HepG2 (cell line): ENCODE measurements at regions not wholly inside any gene's neighbourhood (a gene's known extent, or its start where the extent isn't known, plus 50 kb on each side); places are given as distances from the start of the nearest gene placed in this dataset.

Experiments
- ATAC-seq: fragments of 200-7000 bp; cut with Tn5 transposase; 3 replicates; pipeline ENCODE4 v1.9.1; 2020; ENCODE audit warnings: mild to moderate bottlenecking, moderate library complexity
- BruUV-seq: library from RNA; stranded (reverse); fragments of 400-500 nt; replicated peaks from 2 replicates; lab custom pipeline; 2021; lab: Mats Ljungman, UMichigan
- CTCF ChIA-PET: fragments of 300-600 bp; formaldehyde crosslinking; extraction: SDS; loops from one replicate; lab custom pipeline; 2021; ENCODE audit warnings: low total read pairs, inconsistent platforms, low intra/inter-chr PET ratio; lab: Yijun Ruan, JAX
- POLR2A ChIA-PET: fragments of 350-600 bp; sonication (Branson Sonifier 250); formaldehyde crosslinking; loops from one replicate; lab custom pipeline; 2020; ENCODE audit warnings: antibody characterized with exemption, inconsistent platforms; lab: Yijun Ruan, JAX
- DNase-seq: peaks from one replicate; pipeline ENCODE4 v3.0.0-alpha.2; 2015; ENCODE audit warnings: low spot score
- FAIRE-seq: peaks from 3 replicates; lab custom pipeline; 2011; peaks lifted over from hg19 to GRCh38; lab: Jason Lieb, UNC
- H2AFZ ChIP-seq: one replicate; pipeline ENCODE4 v1.6.1; 2011; ENCODE audit warnings: low read length, inconsistent platforms
- H3K27ac ChIP-seq: fragments of 300-600 bp; 3 replicates; pipeline ENCODE4 v1.8.0; 2011; ENCODE audit warnings: mixed run types, mild to moderate bottlenecking, mixed read lengths, low read length, inconsistent platforms; ENCODE audit not compliant: insufficient read depth; ENCODE audit errors: extremely low read length
- H3K27me3 ChIP-seq, 2 experiments: fragments of 200-600 bp in 1 of 2; 2 replicates in 1 of 2; 3 replicates in 1 of 2; pipeline versions ENCODE4 v1.6.0 to v1.8.0; 2011; ENCODE audit warnings: low read length in 2 of 2, mild to moderate bottlenecking in 2 of 2, moderate library complexity in 2 of 2, inconsistent platforms in 1 of 2; ENCODE audit not compliant: insufficient read depth in 2 of 2, control insufficient read depth in 1 of 2
- H3K36me3 ChIP-seq, 2 experiments: fragments of 200-600 bp in 1 of 2; replicated peaks in 1 of 2; 2 replicates in 1 of 2; 3 replicates in 1 of 2; pipeline versions ENCODE4 v1.5.1 to v1.8.0; 2011; ENCODE audit warnings: low read length in 2 of 2, inconsistent platforms in 1 of 2; ENCODE audit not compliant: insufficient read depth in 2 of 2, control insufficient read depth in 1 of 2
- H3K4me1 ChIP-seq: 2 replicates; pipeline ENCODE4 v1.5.1; 2012; ENCODE audit warnings: low read length, inconsistent platforms; ENCODE audit not compliant: insufficient read depth
- H3K4me2 ChIP-seq: 2 replicates; pipeline ENCODE4 v1.6.0; 2011; ENCODE audit warnings: low read depth, low read length, inconsistent platforms
- H3K4me3 ChIP-seq, 3 experiments: fragments of 200-600 bp in 1 of 3; sonication (generic), shearing (Covaris generic) in 1 of 3; replicated peaks in 1 of 3; 2 replicates each; pipeline ENCODE4 v1.5.1; 2011 to 2016; ENCODE audit warnings: low read length in 3 of 3, inconsistent platforms in 2 of 3, low read depth in 2 of 3, mild to moderate bottlenecking in 2 of 3, control low read depth in 1 of 3, mixed read lengths in 1 of 3; ENCODE audit not compliant: insufficient read depth in 1 of 3
- H3K79me2 ChIP-seq: one replicate; pipeline ENCODE4 v1.6.1; 2011; ENCODE audit warnings: low read length, inconsistent platforms; ENCODE audit not compliant: insufficient read depth
- H3K9ac ChIP-seq: 2 replicates; pipeline ENCODE4 v1.6.0; 2011; ENCODE audit warnings: mild to moderate bottlenecking, low read depth, low read length, inconsistent platforms; ENCODE audit not compliant: insufficient read depth
- H3K9me3 ChIP-seq: 2 replicates; pipeline ENCODE4 v1.5.1; 2012; ENCODE audit warnings: mild to moderate bottlenecking, low read length
- H4K20me1 ChIP-seq: 2 replicates; pipeline ENCODE4 v1.6.0; 2011; ENCODE audit warnings: inconsistent platforms, mild to moderate bottlenecking, low read length, moderate library complexity; ENCODE audit not compliant: insufficient read depth
- ATAD3A ChIP-seq: sonication (generic); formaldehyde crosslinking; IDR thresholded peaks from 2 replicates; pipeline ENCODE4 v1.4.0; 2020; ENCODE audit warnings: missing genetic modification reagents
- BRD4 ChIP-seq: sonication (generic); formaldehyde crosslinking; IDR thresholded peaks from 2 replicates; pipeline ENCODE4 v1.4.0; 2020; ENCODE audit warnings: missing genetic modification reagents
- ELF1 ChIP-seq: sonication (generic); formaldehyde crosslinking; IDR thresholded peaks from 2 replicates; pipeline ENCODE4 v1.4.0; 2020; ENCODE audit warnings: missing genetic modification reagents
- ETV5 ChIP-seq: IDR thresholded peaks from 2 replicates; pipeline ENCODE4 v1.6.1; 2018; ENCODE audit warnings: missing biosample characterization, missing genetic modification reagents, inconsistent platforms, borderline replicate concordance
- FOSL2 ChIP-seq: sonication (generic); formaldehyde crosslinking; IDR thresholded peaks from 2 replicates; pipeline ENCODE4 v1.4.0; 2020; ENCODE audit warnings: missing genetic modification reagents
- FOXK1 ChIP-seq: sonication (generic); formaldehyde crosslinking; IDR thresholded peaks from 2 replicates; pipeline ENCODE4 v1.4.0; 2020; ENCODE audit warnings: low read depth, missing genetic modification reagents, borderline replicate concordance
- ISL2 ChIP-seq: sonication (generic); formaldehyde crosslinking; IDR thresholded peaks from 2 replicates; pipeline ENCODE4 v1.5.0; 2020; ENCODE audit warnings: missing genetic modification reagents
- TARDBP ChIP-seq: sonication (generic); formaldehyde crosslinking; IDR thresholded peaks from 2 replicates; pipeline ENCODE4 v1.8.0; 2022; ENCODE audit warnings: mild to moderate bottlenecking, missing genetic modification reagents
- ZFP36L1 ChIP-seq: sonication (generic); formaldehyde crosslinking; IDR thresholded peaks from 2 replicates; pipeline ENCODE4 v1.8.0; 2022; ENCODE audit warnings: mild to moderate bottlenecking, missing genetic modification reagents, moderate library complexity
- ZKSCAN8 ChIP-seq: IDR thresholded peaks from 2 replicates; pipeline ENCODE4 v1.6.1; 2016; ENCODE audit warnings: borderline replicate concordance, missing genetic modification reagents, missing compliant biosample characterization
- ZNF292 ChIP-seq: sonication (generic); formaldehyde crosslinking; IDR thresholded peaks from 2 replicates; pipeline ENCODE4 v1.8.1; 2022; ENCODE audit warnings: mild to moderate bottlenecking, low read depth, missing genetic modification reagents, borderline replicate concordance
- ZNF350 ChIP-seq: sonication (generic); formaldehyde crosslinking; IDR thresholded peaks from 2 replicates; pipeline ENCODE4 v1.4.0; 2020; ENCODE audit warnings: mild to moderate bottlenecking, low read depth, missing genetic modification reagents, borderline replicate concordance
- ZNF362 ChIP-seq: sonication (generic); formaldehyde crosslinking; IDR thresholded peaks from 2 replicates; pipeline ENCODE4 v1.4.0; 2020; ENCODE audit warnings: missing genetic modification reagents, mild to moderate bottlenecking, borderline replicate concordance
- ZNF441 ChIP-seq: sonication (generic); formaldehyde crosslinking; IDR thresholded peaks from 2 replicates; pipeline ENCODE4 v1.7.0; 2021; ENCODE audit warnings: missing genetic modification reagents, borderline replicate concordance
- ZNF652 ChIP-seq: IDR thresholded peaks from 2 replicates; pipeline ENCODE4 v1.6.1; 2016; ENCODE audit warnings: low read depth, borderline replicate concordance
- ZNF782 ChIP-seq: sonication (generic); formaldehyde crosslinking; IDR thresholded peaks from 2 replicates; pipeline ENCODE4 v1.4.0; 2020; ENCODE audit warnings: missing genetic modification reagents, mild to moderate bottlenecking, borderline replicate concordance
- in situ Hi-C: cut with HindIII; loops from 2 replicates; pipeline ENCODE4 v1.10.0; 2017; ENCODE audit warnings: low pct_unique_long_range_greater_than_20kb; ENCODE audit not compliant: extremely low pct_ligation_motif_present
- intact Hi-C: fragments of 100-400 bp; cut with micrococcal nuclease; formaldehyde crosslinking; loops from one replicate; pipeline ENCODE4 v1.10.0; 2022; ENCODE audit not compliant: unreplicated experiment
- TF ChIP-seq, protein P1 (sequence below): sonication (generic); formaldehyde crosslinking; IDR thresholded peaks from 2 replicates; pipeline ENCODE4 v1.5.0; 2020; ENCODE audit warnings: missing genetic modification reagents

DNA sequence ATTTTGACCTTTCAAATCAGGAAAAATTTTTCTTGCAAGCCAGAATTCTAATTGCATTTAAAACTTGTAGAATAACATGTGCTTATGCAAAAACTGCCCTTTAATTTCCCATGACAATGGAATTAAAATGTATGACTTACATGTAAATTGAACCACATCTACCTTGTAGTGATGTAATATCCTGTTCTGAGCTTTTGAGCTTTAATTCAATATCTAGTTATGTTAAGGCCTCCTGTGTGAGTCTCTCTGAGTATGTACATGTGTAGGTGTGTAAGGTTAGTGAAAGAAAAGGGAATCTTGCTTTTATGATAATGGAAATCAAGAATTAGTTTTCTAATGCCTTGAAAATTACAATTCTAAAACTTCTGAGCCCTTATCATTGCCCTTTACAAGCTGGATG is 344.8 kb upstream of the AKR1E2 start:
- Histone ChIP-seq H2AFZ (no peak overlapping the region), H3K27me3 (no peaks in the 10 kb centered on the region), H4K20me1 (no peaks in the 10 kb centered on the region), H3K4me2 (no peak overlapping the region)
- CTCF ChIA-PET: no interaction called here
- TF ChIP-seq ETV5 (CRISPR knock-in tag) (no peak), FOSL2 (CRISPR knock-in tag) (no peak), ZNF652 (no peak), BRD4 (CRISPR knock-in tag) (no peak), ISL2 (CRISPR knock-in tag) (no peak), ZNF441 (CRISPR knock-in tag) (no peak), ZFP36L1 (CRISPR knock-in tag) (no peak), ZKSCAN8 (no peak), TARDBP (CRISPR knock-in tag) (no peak), ELF1 (CRISPR knock-in tag) (no peak), ZNF362 (CRISPR knock-in tag) (no peak), FOXK1 (CRISPR knock-in tag) (no peak), ZNF350 (CRISPR knock-in tag) (no peak), ATAD3A (no peak), ZNF292 (no peak), ZNF782 (CRISPR knock-in tag) (no peak)
- TF ChIP-seq, protein P1, sequence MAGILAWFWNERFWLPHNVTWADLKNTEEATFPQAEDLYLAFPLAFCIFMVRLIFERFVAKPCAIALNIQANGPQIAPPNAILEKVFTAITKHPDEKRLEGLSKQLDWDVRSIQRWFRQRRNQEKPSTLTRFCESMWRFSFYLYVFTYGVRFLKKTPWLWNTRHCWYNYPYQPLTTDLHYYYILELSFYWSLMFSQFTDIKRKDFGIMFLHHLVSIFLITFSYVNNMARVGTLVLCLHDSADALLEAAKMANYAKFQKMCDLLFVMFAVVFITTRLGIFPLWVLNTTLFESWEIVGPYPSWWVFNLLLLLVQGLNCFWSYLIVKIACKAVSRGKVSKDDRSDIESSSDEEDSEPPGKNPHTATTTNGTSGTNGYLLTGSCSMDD: no peak
- TF ChIP-seq, all 625 proteins: peak for 0
- intact Hi-C loops: no loop called here
- Histone ChIP-seq H3K36me3 (no peaks in the 10 kb centered on the region), H3K27ac (no peak overlapping the region), H3K9ac (no peak overlapping the region), H3K9me3 (no peaks in the 10 kb centered on the region), H3K79me2 (no peaks in the 10 kb centered on the region), H3K4me3 (no peak overlapping the region), H3K4me1 (no peaks in the 10 kb centered on the region)
- POLR2A ChIA-PET: no interaction called here
- BruUV-seq: no TSS peak
- ATAC-seq: no peak
- DNase-seq: no peak
- in situ Hi-C loops: no loop called here
- FAIRE-seq: no peak
